Sigmoid colon (tissue), 6 donors: ENCODE measurements at regions not wholly inside any gene's neighbourhood (a gene's known extent, or its start where the extent isn't known, plus 50 kb on each side); places are given as distances from the start of the nearest gene placed in this dataset.

Source experiments
- DNase-seq: peaks from one replicate; pipeline ENCODE4 v3.0.0-alpha.2; 2019
- H3K27ac ChIP-seq, 4 donors: fragments of 200-600 bp; sonication (generic); one replicate each; pipeline ENCODE4 v1.5.1; 2016 to 2019; ENCODE audit warnings: mild to moderate bottlenecking in 1 of 4
- H3K27me3 ChIP-seq, 3 donors: fragments of 200-600 bp; sonication (generic); one replicate each; pipeline ENCODE4 v1.5.1; 2019; ENCODE audit warnings: mild to moderate bottlenecking in 1 of 3
- H3K36me3 ChIP-seq, 4 donors: fragments of 200-600 bp; sonication (generic); one replicate each; pipeline ENCODE4 v1.5.1; 2016 to 2019
- H3K4me1 ChIP-seq, 4 donors: fragments of 200-600 bp; sonication (generic); one replicate each; pipeline ENCODE4 v1.5.1; 2017 to 2019
- H3K4me3 ChIP-seq, 4 donors: fragments of 200-600 bp; sonication (generic); one replicate each; pipeline ENCODE4 v1.5.1; 2017 to 2019; ENCODE audit warnings: mild to moderate bottlenecking in 2 of 4, moderate library complexity in 1 of 4
- H3K9me3 ChIP-seq, 4 donors: fragments of 200-600 bp in 3 of 4; sonication (generic) in 3 of 4; one replicate each; pipeline versions ENCODE4 v1.5.1 to v1.6.1; 2013 to 2019
- CTCF ChIP-seq, 4 experiments: fragments of 450-650 bp in 3 of 4; fragments of 200-600 bp in 1 of 4; IDR thresholded peaks; one replicate each; pipeline ENCODE4 v1.5.1; 2016 to 2019; ENCODE audit warnings: antibody characterized with exemption in 4 of 4, mild to moderate bottlenecking in 3 of 4, moderate library complexity in 2 of 4
- EP300 ChIP-seq, 4 donors: sonication (generic); formaldehyde crosslinking; IDR thresholded peaks; one replicate each; pipeline ENCODE4 v1.6.1; 2017; ENCODE audit warnings: antibody characterized with exemption in 4 of 4
- POLR2A ChIP-seq, 2 donors: fragments of 450-650 bp; IDR thresholded peaks; one replicate each; pipeline ENCODE4 v1.6.1; 2016; ENCODE audit warnings: antibody characterized with exemption in 2 of 2, mild to moderate bottlenecking in 2 of 2, moderate library complexity in 2 of 2
- POLR2AphosphoS5 ChIP-seq, 4 donors: sonication (generic); formaldehyde crosslinking; IDR thresholded peaks; one replicate each; pipeline ENCODE4 v1.6.1; 2017; ENCODE audit warnings: antibody characterized with exemption in 4 of 4
- WGBS, 2 donors: extraction: QIAGEN DNeasy Blood & Tissue Kit; methylation state at CpG; one replicate each; pipeline ENCODE4 v1.1.7; 2013; 5-methylcytosine and 5-hydroxymethylcytosine counted together
- intact Hi-C: fragments of 100-400 bp; cut with DNase I; formaldehyde crosslinking; loops from one replicate; pipeline ENCODE4 v1.15.1; 2023
- donor health status: healthy with polysubstance abuse.
- donor health status: healthy.

DNA sequence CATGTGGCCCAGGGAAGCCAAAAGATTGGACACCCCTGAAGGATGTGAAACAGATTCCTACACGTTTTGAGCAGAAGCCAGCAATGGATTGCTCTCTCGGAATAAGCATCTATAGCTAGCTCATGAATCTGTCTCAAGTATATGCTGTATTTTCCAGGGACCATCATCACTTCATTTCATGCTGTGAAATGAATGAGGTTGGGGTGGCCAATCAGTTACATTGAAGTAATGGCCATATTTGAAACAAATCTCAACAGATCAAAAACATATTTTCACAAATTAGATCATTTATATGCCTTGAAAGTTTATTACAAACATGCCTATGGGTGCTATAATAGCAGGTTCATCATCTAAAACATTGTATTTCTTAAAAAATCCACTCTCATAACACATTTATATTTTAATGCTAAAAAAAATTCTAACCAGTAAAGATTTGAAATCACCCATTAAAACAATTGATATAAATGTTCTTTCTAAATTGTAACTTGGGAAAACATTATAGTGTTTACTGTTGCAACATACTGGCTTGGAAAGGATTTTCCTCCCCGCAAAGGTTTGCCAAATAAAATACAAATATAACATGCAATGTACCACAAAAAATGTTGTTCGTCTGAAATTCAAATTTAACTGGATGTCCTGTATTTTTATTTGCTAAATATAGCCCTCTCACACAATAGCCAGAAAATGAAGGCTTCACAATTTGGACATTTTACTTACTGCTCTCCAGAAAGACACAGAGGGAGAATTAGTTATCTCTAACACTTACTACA lies 743.6 kb downstream of the KCNJ2 start:
- DNase-seq: no peak
- 43 to 51% methylated on average over 4 of the region's 4 CpGs for WGBS, 2 donors
- H3K27me3 ChIP-seq: no peaks in the 10 kb centered on the region
- no peak overlapping the region for H3K4me3 ChIP-seq
- TF ChIP-seq EP300 (IDR thresholded peaks at IDR 0.05) (no peak), POLR2A (IDR thresholded peaks at IDR 0.05) (no peak), POLR2AphosphoS5 (IDR thresholded peaks at IDR 0.05) (no peak), CTCF (IDR thresholded peaks at IDR 0.05) (no peak)
- H3K9me3 ChIP-seq: peaks cover 0 to 3% (median 0%) of the 10 kb centered on the region in 4 donors
- intact Hi-C loops: no loop called here
- no peaks in the 10 kb centered on the region for H3K4me1 ChIP-seq
- H3K36me3 ChIP-seq: no peaks in the 10 kb centered on the region
- H3K27ac ChIP-seq: no peak overlapping the region

GRCh38 chr17:70916469-70916868 lies 747.1 kb downstream of the KCNJ2 start:
- Histone ChIP-seq H3K27ac (no peak overlapping the region), H3K4me1 (no peaks in the 10 kb centered on the region), H3K27me3 (no peaks in the 10 kb centered on the region), H3K9me3 (peaks cover 0 to 4% (median 2%) of the 10 kb centered on the region in 4 donors), H3K4me3 (no peak overlapping the region), H3K36me3 (no peaks in the 10 kb centered on the region)
- no peak for DNase-seq
- TF ChIP-seq EP300 (IDR thresholded peaks at IDR 0.05): no peak
- no peak for TF ChIP-seq CTCF (IDR thresholded peaks at IDR 0.05)
- no peak for TF ChIP-seq POLR2AphosphoS5 (IDR thresholded peaks at IDR 0.05)
- TF ChIP-seq POLR2A (IDR thresholded peaks at IDR 0.05): no peak
- intact Hi-C loops: no loop called here

DNA sequence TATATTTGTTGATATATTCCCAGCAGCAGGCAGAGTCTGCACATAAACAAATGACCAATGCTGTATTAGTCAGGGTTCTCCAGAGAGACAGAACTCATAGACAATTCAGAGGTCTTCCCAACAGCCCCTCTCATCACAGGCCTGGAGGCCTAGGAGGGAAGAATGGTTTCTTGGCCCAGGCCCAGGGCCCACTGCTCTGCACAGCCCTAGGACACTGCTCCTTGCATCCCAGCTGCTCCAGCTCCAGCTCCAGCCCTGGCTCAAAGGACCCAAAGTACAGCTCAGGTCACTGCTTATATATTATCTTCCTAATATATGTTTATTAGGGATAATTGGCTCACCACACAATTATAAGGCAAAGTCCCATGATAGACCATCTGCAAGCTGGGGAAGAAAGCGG lies 749.9 kb downstream of the KCNJ2 start:
- TF ChIP-seq EP300 (IDR thresholded peaks at IDR 0.05): no peak
- TF ChIP-seq POLR2A (IDR thresholded peaks at IDR 0.05): no peak
- no peak for TF ChIP-seq CTCF (IDR thresholded peaks at IDR 0.05)
- TF ChIP-seq POLR2AphosphoS5 (IDR thresholded peaks at IDR 0.05): no peak
- 54 to 87% methylated on average over 1 of the region's 1 CpG for WGBS, 2 donors
- Histone ChIP-seq H3K9me3 (peaks cover 0 to 4% (median 2%) of the 10 kb centered on the region in 4 donors), H3K36me3 (no peaks in the 10 kb centered on the region), H3K4me1 (no peaks in the 10 kb centered on the region), H3K27ac (no peak overlapping the region), H3K27me3 (no peaks in the 10 kb centered on the region), H3K4me3 (no peak overlapping the region)
- intact Hi-C loops: no loop called here
- DNase-seq: no peak

GRCh38 chr17:70920416-70920815 lies 751.1 kb downstream of the KCNJ2 start:
- peaks cover 0 to 4% (median 2%) of the 10 kb centered on the region in 4 donors for H3K9me3 ChIP-seq
- no peaks in the 10 kb centered on the region for H3K4me1 ChIP-seq
- H3K27me3 ChIP-seq: no peaks in the 10 kb centered on the region
- TF ChIP-seq CTCF (IDR thresholded peaks at IDR 0.05): no peak
- TF ChIP-seq POLR2AphosphoS5 (IDR thresholded peaks at IDR 0.05): no peak
- TF ChIP-seq POLR2A (IDR thresholded peaks at IDR 0.05): no peak
- TF ChIP-seq EP300 (IDR thresholded peaks at IDR 0.05): no peak
- no peak overlapping the region for H3K4me3 ChIP-seq
- 96 to 98% methylated on average over 1 of the region's 1 CpG for WGBS, 2 donors
- no peak overlapping the region for H3K27ac ChIP-seq
- no peak for DNase-seq
- H3K36me3 ChIP-seq: no peaks in the 10 kb centered on the region
- intact Hi-C loops: no loop called here

- H3K27ac ChIP-seq: no peak overlapping the region
- H3K27me3 ChIP-seq: no peaks in the 10 kb centered on the region
- H3K4me3 ChIP-seq: no peak overlapping the region
- WGBS, 2 donors: 86 to 87% methylated on average over 2 of the region's 2 CpGs
- no peaks in the 10 kb centered on the region for H3K4me1 ChIP-seq
- TF ChIP-seq POLR2AphosphoS5 (IDR thresholded peaks at IDR 0.05) (no peak), CTCF (IDR thresholded peaks at IDR 0.05) (no peak), POLR2A (IDR thresholded peaks at IDR 0.05) (no peak), EP300 (IDR thresholded peaks at IDR 0.05) (no peak)
- no peak for DNase-seq
- no peaks in the 10 kb centered on the region for H3K36me3 ChIP-seq
- intact Hi-C loops: no loop called here
- peaks cover 0 to 4% (median 0%) of the 10 kb centered on the region in 4 donors for H3K9me3 ChIP-seq
These were observed 752.9 kb downstream of the KCNJ2 start for GRCh38 chr17:70922268-70922667.
